CD4-positive, alpha-beta T cell treated with Interleukin-21 for 1 hour (primary cell): ENCODE measurements at regions not wholly inside any gene's neighbourhood (a gene's known extent, or its start where the extent isn't known, plus 50 kb on each side); places are given as distances from the start of the nearest gene placed in this dataset.

Experiments
- DNase-seq: peaks from one replicate; pipeline ENCODE4 v3.0.0-alpha.2; 2020

DNA sequence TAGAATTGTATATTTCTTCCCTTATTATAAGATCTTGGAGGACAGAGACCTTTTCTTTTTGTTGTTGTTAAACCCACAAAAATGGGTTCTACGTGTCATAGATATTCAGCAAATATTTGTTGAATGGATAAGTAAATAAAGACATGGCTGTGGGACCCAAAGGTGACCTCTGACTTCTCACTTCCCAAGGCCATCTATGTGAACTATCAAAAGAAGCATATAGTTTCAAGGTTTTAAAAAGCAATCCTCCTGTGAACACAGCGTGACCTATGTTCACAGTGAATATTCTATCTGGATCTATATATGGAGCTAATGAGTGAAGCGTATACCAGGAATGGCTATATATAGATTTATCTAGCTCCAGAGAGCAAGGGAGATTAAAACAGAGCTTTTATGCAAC lies 312.8 kb upstream of the C11orf87 start:
- DNase-seq, result no peak

DNA sequence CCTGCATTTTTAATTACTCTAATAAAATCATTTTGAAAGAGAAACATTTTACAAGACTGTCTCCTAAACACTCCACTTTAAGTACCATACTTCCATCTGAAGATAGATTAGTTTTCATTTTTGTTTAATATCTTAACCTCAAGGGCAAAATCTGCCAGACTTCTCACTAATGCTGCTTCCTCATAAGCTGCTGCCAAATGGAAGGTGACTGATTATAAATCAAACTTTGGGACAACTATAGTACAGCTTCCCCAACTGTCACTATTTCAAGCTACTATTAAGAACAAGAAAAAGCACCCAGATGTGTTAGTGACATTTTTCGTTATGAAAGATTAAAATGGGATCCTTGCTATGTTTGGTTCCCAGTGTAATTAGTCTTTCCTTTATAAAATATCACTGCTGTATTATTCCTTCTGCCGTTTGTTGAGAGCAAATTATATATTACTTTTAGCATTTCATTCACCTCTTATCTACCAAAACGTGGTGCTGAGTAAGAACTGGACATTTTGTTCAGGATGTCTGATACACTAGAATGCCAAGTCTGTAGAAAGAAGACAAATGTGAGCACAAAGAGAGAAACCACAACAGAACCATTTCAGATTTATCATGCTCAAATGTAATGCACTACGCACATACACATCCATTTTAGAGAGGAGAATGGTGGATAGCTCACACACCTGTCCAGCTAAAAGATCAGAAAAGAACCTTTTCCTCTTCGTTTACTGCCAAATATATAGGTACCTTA lies 312.2 kb upstream of the C11orf87 start:
- no peak for DNase-seq

DNA sequence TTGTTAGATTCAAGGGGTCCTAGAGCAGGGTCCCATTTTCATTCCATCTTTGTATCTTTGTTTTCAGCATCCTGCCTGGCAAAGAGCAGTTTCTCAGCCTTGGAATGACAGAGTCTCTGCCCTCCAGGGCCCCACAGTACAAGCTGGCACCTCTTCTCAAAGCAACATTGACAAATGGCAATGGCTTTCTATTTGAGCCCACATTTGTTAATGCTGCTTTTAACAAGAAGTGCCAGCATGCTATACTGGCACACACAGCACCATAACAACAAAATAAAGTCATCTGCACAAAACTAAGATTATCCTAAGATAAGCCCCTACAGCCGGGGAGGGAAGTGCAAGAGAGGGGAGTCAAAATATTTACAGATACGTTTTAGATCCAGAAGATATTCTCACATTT lies 309.7 kb upstream of the C11orf87 start:
- DNase-seq, result no peak

DNA sequence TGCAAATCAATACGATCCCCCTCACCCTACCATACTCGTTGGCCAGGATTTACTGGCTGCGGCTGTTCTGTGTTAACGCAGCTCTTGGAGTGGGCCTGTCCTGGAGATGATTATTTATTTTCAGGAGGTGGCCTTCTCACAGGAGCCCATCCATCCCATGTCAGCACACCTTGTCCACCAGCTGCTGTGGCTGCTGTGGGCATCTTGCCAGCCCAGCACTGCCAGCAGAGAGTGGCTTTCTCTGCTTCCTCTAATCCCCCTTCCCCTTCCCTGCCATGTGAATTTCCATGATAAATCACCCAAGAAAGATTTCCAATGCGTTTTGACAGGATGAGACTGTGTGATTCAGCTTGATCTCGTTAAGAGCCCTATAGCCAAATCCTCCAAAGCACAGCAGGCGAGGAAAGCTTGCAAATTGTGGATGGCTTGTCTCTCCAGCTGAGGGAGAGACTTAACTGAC lies 309.1 kb upstream of the C11orf87 start:
- DNase-seq, result no peak

DNA sequence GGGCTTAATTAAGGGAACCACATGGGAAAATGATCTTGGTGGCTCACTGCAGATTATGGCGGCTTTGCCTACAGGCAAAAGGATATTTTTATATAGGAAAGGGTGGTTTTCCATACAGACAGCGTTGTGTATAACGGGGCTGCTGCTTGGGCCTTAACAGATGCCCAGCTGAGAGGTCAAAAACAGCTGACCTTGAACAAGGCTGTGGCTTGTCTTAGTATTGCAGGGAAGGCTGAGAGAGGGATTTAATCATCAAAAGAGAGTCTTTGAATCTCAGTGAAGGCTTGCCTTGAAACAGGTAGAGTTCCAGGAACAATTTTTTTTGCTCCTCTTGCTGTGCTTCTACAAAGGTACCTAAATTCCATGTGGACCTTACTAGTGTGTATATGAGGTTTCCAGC lies 301.6 kb upstream of the C11orf87 start:
- no peak for DNase-seq

DNA sequence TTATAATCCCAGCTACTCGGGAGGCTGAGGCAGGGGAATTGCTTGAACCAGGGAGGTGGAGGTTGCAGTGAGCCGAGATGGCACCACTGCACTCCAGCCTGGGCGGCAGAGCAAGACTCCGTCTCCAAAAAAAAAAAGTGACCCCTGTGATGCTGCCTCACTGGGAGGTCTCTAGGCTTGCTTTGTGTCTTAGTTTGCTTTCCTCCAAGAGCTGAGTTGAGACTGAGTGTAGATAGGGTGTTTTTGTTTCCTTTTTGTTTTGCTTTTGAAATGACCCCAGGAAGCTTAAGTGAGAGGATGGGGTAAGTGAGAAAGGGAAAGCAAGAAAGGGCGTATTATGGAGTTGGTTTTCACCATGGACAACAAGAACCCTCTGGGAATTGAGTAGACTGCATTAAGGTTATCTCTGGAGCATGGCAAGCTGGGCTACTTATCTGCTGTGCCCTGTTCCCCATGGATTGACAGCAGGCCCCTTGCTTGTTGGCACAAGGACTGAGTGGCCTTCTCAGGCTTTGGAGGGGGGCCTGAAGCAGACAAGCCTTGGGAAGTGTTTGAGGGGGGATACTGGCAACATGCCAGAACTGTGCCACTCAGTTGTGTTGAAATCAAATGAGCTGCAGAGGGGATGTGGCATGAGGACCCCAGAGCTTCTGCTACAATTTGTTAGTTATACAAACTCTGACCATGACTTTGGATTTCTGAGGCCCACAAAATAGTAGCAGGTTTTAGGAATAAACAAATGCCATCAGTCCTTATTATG lies 300.6 kb upstream of the C11orf87 start:
- DNase-seq, result no peak

DNA sequence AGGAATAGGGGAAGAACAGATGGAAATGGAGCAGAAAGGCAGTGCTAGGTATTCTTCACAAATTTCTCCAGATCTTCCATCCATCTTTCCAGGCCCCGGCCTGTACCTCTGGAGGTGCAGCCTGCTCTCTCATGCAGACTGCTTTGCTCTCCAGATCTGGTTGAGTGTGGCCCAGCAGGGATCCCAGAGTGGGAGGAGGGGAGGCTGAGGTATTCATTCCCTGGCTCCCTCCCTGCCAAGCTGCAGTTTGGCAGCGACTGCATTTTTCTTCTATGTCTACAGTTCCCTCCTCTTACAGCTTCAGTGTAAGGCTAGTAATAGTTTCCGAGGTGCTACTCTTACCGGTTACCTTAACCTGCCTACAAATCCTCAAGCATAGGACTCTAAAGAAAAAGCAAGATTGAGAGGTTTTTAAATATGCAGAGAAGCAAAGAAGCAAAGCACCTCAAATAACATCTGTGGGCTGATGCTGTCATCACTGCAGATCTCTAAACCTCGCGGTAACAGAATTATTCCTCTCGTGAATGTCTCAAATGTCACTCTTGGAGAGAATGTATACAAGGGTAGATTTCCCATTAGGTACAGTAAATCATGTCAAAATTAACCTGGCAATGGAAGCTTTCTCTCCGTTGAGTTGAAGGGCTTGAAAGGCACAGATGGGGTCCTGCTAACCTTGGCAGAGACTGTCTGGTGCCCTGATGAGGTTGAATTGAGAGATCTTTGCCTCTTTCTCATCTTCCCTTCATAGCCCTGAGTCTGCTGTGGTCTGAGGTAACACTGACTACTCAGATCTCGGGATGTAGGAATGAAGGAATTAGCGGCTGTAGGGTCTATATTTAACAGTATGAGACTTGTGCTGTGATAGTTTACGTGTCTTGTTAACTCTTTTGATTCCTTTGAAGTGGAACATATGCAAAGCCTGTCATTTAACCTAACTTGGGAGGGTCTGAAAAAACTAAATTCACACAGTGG lies 297.9 kb upstream of the C11orf87 start:
- no peak for DNase-seq

DNA sequence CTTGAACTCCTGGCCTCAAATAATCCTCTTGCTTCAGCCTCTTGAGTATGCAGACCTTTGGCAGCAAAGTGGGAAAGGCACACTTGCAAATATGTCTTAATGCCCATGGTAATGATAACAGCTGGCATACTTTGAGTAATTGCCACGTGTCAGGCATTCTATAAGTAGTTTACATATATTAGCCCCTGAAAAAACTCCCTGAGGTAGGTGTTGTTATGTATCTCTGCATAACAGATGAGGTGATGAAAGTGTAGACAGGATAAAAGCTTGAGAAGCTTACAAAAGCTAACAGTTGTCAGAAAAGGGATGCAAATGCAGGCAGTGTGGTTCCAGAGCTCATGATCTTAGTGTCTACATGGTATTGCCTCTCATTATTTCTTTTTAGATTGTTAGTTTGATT lies 291.1 kb upstream of the C11orf87 start:
- DNase-seq, result no peak

DNA sequence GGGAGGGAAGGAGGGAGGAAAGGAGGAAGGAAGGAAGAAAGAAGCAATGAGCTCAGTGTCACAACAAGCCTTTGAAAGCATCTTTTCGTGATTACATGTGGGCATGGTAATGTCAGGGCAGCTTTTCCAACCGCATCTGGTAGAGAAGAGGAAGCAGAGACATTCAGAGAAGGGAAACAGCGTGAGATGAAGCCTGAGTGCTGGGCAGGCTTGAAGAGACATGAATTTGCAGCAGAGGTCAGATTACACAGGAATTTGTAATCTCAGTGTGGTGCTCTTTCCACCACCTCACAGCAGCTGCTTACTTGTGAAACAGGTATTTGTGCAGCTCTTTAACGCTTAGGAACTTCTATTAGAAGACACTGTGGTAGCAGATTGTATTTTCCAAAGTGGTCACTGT lies 289.5 kb upstream of the C11orf87 start:
- DNase-seq, result no peak

DNA sequence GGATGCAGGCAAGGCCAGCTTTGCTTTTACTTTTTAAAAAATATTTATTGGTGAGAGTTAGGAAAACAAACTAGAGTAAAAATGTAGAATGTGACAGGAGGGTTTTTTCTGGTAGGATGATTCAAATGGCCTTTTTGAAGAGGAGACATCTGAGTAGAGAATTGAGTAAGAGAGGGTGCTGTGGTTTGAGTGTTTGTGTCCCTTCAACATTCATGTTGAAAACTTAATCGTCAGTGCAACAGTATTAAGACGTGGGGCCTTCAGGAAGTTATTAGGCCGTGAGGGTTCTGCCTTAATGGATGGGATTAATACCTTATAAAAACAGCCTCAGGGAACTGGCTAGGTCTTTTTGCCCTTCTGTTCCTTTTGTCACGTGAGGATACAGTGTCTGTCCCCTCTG lies 288.8 kb upstream of the C11orf87 start:
- DNase-seq, result no peak

DNA sequence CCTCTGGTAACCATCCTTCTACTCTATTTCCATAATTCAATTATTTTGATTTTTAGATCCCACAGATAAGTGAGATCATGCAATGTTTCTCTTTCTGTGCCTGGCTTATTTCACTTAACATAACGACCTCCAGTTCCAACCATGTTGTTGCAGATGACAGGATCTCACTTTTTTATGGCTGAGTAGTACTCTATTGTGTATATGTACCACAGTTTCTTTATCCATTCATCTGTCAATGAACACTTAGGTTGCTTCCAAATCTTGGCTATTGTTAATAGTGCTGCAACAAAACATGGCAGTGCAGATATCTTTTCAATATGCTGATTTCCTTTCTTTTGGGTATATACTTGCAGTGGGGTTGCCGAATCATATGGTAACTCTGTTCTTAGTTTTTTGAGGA lies 286.4 kb upstream of the C11orf87 start:
- DNase-seq, result no peak

DNA sequence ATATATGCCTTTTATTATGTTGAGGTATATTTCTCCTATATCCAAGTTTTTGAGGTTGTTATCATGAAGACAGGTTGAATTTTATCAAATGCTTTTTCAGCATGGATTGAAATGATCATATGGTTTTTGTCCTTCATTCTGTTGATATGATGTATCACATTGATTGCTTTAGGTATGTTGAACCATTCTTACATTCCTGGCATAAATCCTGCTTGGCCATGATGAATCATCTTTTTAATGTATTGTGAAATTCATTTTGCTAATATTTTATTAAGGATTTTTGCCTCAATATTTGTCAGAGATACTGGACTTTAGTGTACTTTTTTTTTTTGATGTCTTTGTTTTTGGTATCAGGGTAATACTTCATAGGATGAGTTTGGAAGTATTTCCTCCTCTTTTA lies 283.8 kb upstream of the C11orf87 start:
- no peak for DNase-seq

DNA sequence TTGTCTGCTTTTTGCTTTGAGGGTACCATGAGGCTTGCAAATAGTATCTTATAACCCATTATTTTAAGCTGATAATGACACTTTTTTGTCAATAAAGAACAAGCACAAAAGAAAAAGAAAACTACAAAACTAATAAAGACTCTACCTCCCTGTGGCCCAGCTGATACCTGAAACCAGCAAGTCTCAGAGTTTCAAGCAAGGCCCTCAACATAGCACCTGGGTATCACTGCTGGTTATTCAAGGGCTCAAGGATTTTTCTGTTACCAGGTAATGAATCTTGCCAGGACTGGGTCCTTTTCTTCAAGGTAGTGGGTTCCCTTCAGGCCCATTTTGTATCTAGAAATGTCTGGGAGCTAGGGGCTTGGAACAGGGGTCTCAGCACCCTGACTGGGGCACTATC lies 281.6 kb upstream of the C11orf87 start:
- no peak for DNase-seq

DNA sequence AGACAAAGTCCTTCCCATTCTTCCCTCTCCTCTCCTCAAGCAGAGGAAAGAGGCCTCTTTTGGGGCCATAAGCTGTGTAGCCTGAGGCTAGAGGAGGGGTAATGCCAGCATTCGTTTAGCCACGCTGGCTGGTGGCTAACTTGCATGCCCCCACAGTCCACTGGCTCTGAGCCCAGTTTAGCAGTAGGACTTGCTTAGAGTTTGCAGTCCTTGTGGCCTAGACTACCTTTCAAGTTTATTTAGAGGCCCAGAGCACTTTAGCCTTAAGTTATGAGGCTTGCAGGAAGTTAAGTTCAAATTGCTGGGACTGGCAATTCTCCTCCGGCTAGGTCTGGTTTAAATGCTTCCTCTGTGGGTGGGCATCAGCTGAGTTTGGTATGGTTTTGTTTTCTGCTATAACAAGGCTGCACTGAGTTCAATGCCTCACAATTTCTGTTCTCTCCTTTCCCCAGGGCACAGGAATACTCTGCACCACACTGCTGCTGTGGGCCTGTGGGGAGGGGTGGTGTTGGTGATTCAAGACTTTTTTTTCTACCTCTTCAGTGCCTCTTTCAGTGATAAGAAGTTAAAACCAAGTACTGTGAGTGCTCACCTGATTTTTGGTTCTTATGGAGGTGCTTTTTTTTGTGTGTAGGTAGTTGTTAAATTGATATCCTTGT lies 281.0 kb upstream of the C11orf87 start:
- no peak for DNase-seq

DNA sequence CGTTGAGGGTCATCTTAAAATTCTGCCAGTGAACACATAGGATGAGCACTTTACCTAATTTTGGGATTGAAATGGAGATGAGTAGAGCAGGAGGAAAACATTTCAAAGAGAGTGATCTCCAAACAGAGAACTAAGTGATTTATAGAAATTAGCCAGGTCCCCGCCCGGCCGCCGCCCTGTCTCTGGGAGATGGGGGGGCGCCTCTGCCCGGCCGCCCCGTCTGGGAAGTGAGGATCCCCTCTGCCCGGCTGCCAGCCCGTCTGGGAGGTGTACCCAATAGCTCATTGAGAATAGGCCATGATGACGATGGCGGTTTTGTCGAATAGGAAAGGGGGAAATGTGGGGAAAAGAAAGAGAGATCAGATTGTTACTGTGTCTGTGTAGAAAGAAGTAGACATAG lies 276.7 kb upstream of the C11orf87 start:
- DNase-seq, result no peak

DNA sequence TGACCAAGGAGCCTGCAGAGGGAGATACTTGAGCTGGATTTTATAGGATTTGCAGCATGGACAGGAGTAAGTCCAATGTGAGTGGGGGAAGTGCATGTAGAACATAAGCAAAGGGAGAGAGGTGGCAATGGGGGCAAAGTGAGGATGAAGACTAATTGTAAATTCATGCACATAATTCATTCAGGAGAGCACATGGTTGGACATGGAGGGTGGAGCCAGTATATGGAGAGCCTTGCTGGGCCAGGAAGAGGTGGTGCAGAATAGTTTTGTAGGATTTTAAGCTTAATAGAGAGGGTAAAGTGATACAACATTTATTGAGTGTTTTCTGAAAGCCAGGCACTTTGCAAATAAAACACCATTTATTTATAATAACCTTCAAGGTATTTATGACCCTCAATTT lies 274.3 kb upstream of the C11orf87 start:
- DNase-seq, result no peak

DNA sequence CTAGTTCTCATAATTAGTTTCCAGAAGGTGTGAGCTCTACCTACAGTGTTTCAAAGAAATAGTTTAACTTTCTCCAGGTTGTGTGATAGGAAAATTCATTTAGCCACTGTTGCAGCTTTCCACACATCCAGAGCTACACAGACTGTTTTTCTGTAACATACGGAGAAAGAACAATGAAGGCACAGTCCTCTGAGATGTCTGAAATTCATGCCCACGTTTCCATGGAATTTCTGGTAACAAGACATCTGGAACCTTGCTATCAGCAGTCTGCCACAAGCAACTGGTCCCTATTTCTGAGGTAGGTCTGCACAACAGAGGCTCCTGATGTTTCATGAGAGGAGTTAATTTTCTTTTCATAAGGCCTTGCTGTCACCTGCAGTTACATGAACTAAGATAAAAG lies 273.3 kb upstream of the C11orf87 start:
- DNase-seq, result no peak

DNA sequence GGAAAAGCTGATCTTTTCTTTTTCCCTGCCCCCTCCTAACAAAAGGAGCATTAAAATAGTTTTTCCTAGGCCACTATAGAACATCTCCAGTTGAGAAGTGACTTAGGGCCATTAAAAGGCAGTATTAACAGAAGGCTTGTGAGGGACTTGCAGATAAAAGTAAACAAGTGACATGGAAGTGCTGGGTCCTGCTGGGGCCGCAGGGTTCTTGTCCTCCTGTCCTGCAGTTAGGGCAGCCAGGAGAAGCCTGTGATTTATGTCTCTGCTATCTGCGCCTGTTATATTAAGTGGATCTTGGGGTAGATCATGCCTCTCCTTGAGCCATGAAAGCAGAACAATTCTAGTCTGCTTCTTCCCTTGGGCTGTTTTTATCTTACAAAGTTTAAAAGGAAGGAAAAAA lies 271.4 kb upstream of the C11orf87 start:
- DNase-seq, result no peak

DNA sequence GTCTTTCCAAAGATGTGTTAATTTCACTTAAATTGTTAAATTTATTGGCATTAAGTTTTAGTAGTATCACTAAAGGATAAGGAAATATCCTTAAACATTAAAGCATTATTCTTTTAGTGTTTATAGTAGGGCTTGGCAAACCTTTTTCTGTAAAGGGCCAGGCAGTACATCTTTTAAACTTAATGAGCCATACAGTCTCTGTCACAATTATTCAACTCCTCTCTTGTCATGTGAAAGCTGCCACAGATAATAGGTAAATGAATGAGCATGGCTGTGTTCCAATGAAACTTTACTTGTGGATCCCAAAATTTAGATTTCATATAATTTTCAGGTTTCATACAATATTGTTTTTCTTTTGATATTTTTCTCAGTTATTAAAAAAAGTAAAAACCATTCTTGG lies 268.2 kb upstream of the C11orf87 start:
- DNase-seq, result no peak

DNA sequence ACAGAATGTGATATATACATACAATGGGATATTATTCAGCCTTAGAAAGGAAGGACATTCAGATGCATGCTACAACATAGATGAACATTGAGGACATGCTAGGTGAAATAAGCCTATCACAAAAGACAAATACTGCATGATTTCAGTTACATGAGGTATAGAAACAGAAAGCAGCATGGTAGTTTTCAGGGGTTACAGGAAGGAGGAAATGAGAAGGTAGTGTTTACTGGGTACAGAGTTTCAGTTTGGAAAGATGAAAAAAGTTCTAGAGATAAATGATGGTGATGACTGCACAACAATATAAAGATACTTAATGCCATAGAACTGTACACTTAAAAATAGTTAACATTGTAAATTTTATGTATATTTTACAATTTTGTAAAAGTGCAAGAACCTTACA lies 266.7 kb upstream of the C11orf87 start:
- DNase-seq, result no peak

DNA sequence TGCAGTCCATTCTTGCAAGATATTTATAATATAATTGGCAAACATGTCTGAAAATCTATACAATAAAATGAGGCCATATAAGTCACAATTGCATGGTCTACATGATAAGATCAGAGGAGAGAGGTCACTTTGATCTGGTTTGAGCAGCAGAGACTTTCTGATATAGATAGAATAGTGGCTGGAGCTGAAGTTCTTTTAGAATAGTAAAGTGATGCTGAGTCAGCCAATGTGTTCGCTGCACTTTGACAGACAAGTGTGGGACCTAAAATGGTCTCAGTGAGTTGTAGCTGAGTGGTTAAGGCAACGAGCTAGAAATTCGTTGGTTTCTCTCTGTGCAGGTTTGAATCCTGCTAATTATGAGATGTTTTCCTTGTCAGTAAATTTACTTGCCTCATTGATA lies 257.0 kb upstream of the C11orf87 start:
- no peak for DNase-seq

DNA sequence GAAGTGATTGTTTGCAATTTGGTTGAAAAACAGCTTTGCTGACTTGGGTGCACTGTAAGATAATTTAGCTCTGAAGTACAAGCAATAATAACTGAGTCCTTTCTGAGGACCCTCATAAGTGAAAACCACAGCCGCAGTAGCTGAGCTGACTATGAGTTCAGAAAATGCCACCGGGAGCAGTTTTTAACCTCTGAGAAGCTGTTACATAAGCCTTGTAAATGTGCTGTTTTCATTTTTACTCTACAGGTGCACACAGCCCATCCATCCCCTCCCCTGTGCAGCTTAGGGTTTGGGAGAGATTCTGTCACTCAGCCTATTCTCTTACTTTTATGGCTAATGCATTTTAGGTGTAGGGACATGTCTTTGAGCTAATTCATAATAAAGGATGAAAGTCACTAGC lies 255.5 kb upstream of the C11orf87 start:
- DNase-seq, result no peak

DNA sequence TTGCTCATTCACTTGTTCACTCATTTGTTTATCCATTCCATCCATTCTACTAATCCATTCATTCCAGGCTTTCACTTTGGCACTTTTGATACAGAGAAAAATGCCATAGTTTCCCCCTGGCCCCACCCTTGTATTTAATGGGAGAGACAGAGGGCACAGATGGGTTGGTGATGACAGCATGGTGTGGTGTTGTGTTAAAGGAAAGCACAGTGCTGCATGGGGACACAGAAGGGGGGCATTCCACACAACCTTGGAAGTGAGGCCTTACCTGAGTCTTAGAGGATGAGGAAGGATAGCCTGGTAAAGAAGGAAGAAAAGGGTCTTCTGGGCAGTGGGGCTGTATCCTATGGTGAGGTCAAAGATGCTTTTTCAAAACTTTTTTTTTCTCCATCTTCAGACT lies 248.5 kb upstream of the C11orf87 start:
- DNase-seq, result no peak
